ENCODE measurements at regions not wholly inside any gene's neighbourhood (a gene's known extent, or its start where the extent isn't known, plus 50 kb on each side); places are given as distances from the start of the nearest gene placed in this dataset.

DNA sequence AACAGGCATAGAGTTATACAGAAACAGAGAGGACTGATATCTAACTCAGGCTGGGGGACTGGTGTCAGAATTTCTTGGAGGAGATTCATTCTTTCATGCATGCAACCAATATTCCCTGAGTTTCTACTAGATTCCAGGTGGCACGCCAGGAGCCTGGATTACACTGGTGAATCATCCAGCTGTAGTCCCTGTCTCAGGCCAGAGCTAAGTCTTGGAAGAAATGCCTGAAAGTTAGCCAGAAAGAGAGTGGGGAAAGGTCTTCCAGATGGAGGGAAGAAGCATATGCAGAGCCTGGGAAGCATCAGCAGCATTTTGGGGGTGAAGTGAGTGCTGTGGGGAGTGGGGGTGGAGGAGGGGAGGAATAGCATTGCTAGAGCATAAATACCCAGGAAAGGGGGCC, 239.1 kb downstream of the OMA1 start:
- TF ChIP-seq, protein P1, sequence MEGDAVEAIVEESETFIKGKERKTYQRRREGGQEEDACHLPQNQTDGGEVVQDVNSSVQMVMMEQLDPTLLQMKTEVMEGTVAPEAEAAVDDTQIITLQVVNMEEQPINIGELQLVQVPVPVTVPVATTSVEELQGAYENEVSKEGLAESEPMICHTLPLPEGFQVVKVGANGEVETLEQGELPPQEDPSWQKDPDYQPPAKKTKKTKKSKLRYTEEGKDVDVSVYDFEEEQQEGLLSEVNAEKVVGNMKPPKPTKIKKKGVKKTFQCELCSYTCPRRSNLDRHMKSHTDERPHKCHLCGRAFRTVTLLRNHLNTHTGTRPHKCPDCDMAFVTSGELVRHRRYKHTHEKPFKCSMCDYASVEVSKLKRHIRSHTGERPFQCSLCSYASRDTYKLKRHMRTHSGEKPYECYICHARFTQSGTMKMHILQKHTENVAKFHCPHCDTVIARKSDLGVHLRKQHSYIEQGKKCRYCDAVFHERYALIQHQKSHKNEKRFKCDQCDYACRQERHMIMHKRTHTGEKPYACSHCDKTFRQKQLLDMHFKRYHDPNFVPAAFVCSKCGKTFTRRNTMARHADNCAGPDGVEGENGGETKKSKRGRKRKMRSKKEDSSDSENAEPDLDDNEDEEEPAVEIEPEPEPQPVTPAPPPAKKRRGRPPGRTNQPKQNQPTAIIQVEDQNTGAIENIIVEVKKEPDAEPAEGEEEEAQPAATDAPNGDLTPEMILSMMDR (IDR thresholded peaks at IDR 0.05): no peak
- no peak for TF ChIP-seq POLR2A (IDR thresholded peaks at IDR 0.05)
